GM13977 (cell line): ENCODE measurements at regions not wholly inside any gene's neighbourhood (a gene's known extent, or its start where the extent isn't known, plus 50 kb on each side); places are given as distances from the start of the nearest gene placed in this dataset.
"Not testable (repeated sequence)": the region's sequence is repeated elsewhere in the genome, so short reads cannot be mapped to it uniquely, and the experiment has no call there.

Experiments used
- DNase-seq: peaks from one replicate; pipeline ENCODE4 v3.0.0; 2012; ENCODE audit warnings: low spot score
- CTCF ChIP-seq: IDR thresholded peaks from 2 replicates; pipeline ENCODE4 v1.5.1; 2012; ENCODE audit warnings: mild to moderate bottlenecking, control low read depth; ENCODE audit not compliant: insufficient read depth; ENCODE audit errors: extremely low read depth, missing control alignments
- in situ Hi-C: fragments of 300-500 bp; cut with MboI; formaldehyde crosslinking; loops from one replicate; pipeline ENCODE4 v1.12.0; 2022; ENCODE audit warnings: low sequenced_read_pairs, low pct_unique_long_range_greater_than_20kb, mixed read lengths, inconsistent platforms; ENCODE audit not compliant: unreplicated experiment

DNA sequence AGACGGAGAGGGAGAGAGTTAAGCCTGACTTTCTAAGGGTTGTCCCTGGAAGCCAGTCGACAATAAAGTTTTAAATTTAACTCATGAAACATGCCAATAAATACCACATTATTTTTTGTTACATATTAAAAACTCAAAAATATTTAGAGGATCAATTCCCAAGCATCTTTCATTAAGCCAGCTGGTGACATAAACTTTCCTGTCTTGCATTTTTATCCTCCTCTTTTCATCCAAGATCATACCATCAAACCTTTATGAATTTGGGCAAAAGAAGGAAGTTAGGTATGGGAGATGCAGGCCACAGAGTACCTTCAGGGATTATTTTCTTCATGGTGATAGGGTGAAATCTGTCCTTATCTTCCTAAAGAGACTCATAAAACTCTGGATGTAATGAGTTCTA is 178.3 kb upstream of the FBXL17 start:
- in situ Hi-C loops, result no loop called here
- no peak for DNase-seq
- TF ChIP-seq CTCF, result no peak

DNA sequence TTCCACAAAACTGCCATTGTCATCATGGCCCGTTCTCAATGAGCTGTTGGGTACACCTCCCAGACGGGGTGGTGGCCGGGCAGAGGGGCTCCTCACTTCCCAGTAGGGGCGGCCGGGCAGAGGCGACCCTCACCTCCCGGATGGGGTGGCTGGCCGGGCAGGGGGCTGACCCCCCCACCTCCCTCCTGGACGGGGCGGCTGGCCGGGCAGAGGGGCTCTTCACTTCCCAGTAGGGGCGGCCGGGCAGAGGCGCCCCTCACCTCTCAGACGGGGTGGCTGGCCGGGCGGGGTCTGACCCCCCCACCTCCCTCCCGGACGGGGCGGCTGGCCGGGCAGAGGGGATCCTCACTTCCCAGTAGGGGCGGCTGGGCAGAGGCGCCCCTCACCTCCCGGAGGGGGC is 176.9 kb upstream of the FBXL17 start:
- DNase-seq, in situ Hi-C loops: not testable (repeated sequence)

GRCh38 chr5:108558142-108558541 is 176.2 kb upstream of the FBXL17 start:
- in situ Hi-C loops, DNase-seq: not testable (repeated sequence)

DNA sequence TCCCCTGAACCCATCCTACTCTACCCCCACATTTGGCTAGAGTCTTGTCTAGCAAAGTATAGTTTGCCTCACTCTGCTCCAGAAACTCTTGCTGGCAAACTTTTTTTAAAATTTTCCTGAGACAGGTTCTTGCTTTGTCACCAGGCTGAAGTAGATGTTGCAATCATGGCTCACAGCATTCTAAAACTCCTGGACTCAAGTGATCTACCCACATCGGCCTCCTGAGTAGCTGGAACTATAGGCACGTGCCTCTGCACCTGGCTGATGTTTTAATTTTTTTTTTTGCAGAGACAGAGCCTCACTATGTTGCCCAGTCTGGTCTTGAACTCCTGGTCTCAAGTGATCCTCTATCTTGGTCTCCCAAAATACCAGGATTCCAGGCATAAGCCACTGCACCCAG is 175.8 kb upstream of the FBXL17 start:
- in situ Hi-C loops, result no loop called here
- TF ChIP-seq CTCF, result no peak
- DNase-seq, result no peak

- no peak for DNase-seq
- in situ Hi-C loops, result no loop called here
These were observed 174.7 kb upstream of the FBXL17 start for GRCh38 chr5:108556441-108557145.

DNA sequence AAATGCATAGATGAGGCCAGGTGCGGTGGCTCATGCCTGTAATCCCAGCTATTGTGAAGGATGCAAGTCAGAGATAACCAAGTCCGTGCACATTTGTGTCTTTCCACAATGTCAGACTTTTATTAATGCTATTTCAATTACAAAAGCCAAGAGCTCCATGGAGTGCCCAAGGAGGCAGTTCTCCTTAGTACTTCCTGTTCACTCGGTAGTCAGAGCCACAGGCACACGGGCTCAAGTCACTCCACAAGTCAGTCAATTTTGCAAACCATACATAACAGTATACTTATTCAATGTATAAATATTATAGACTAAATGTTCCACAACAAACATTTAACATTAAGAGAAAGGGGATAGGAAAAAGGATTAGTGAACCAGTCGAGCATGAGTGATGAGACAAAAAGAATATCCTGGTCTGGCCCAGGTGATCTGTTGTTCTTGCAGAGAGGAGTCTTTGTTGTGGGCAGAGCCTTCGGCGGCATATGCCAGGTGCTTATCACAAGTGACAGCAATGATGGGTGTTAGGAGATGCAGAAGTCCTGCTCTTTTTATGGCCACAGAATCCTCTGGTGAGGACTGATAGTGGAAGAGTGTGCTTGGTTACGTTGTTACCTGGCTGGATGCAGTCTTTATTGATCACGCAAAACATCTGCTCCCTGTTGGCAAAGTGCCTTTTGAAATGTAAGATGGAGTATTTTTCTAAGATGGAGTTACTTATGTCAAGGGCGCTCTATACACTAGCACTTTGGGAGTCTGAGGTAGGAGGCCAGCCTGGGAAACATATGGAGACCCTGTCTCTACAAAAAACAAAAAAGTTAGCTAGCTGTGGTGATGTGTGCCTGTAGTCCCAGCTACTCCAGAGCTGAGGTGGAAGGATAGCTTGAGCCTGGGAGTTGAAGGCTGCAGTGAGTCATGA is 167.0 kb upstream of the FBXL17 start:
- DNase-seq, result no peak
- no peak for TF ChIP-seq CTCF
- in situ Hi-C loops, result no loop called here

More at GRCh38 chr5:108556441-108557145, 174.7 kb upstream of the FBXL17 start:
- TF ChIP-seq CTCF, result no peak

- TF ChIP-seq CTCF, result no peak
- in situ Hi-C loops, result no loop called here
- no peak for DNase-seq
These were observed 165.0 kb upstream of the FBXL17 start for GRCh38 chr5:108546939-108547338.
